ENCODE measurements at regions not wholly inside any gene's neighbourhood (a gene's known extent, or its start where the extent isn't known, plus 50 kb on each side); places are given as distances from the start of the nearest gene placed in this dataset.
"Not testable (repeated sequence)": the region's sequence is repeated elsewhere in the genome, so short reads cannot be mapped to it uniquely, and the experiment has no call there.

GRCh38 chr4:147246528-147246927 lies 234.4 kb upstream of the EDNRA start:
- not testable (repeated sequence) for H3K27me3 ChIP-seq (ENCODE audit: control insufficient read depth, insufficient read depth, low read length); H3K4me3 ChIP-seq (ENCODE audit: insufficient read depth, low read depth, low read length); H3K36me3 ChIP-seq (replicated peaks; ENCODE audit: control insufficient read depth, insufficient read depth, low read length); DNase-seq

- DNase-seq = no peak
- no peak overlapping the region for H3K4me3 ChIP-seq (ENCODE audit: insufficient read depth, low read depth, low read length)
- H3K36me3 ChIP-seq (replicated peaks; ENCODE audit: control insufficient read depth, insufficient read depth, low read length) = no peaks in the 10 kb centered on the region
- no peaks in the 10 kb centered on the region for H3K27me3 ChIP-seq (ENCODE audit: control insufficient read depth, insufficient read depth, low read length)
These were observed 233.3 kb upstream of the EDNRA start for GRCh38 chr4:147247579-147247978.

GRCh38 chr4:147250062-147250461 lies 230.8 kb upstream of the EDNRA start:
- DNase-seq = no peak
- Histone ChIP-seq H3K4me3 (ENCODE audit: insufficient read depth, low read depth, low read length) (no peak overlapping the region), H3K36me3 (replicated peaks; ENCODE audit: control insufficient read depth, insufficient read depth, low read length) (no peaks in the 10 kb centered on the region), H3K27me3 (ENCODE audit: control insufficient read depth, insufficient read depth, low read length) (no peaks in the 10 kb centered on the region)

GRCh38 chr4:147255268-147255667 lies 225.6 kb upstream of the EDNRA start:
- H3K36me3 ChIP-seq (replicated peaks; ENCODE audit: control insufficient read depth, insufficient read depth, low read length); H3K27me3 ChIP-seq (ENCODE audit: control insufficient read depth, insufficient read depth, low read length); H3K4me3 ChIP-seq (ENCODE audit: insufficient read depth, low read depth, low read length); DNase-seq: not testable (repeated sequence)

GRCh38 chr4:147259271-147259670 lies 221.6 kb upstream of the EDNRA start:
- H3K36me3 ChIP-seq (replicated peaks; ENCODE audit: control insufficient read depth, insufficient read depth, low read length); DNase-seq; H3K4me3 ChIP-seq (ENCODE audit: insufficient read depth, low read depth, low read length); H3K27me3 ChIP-seq (ENCODE audit: control insufficient read depth, insufficient read depth, low read length): not testable (repeated sequence)

GRCh38 chr4:147284256-147284835 lies 196.6 kb upstream of the EDNRA start:
- DNase-seq = no peak
- Histone ChIP-seq H3K4me3 (ENCODE audit: insufficient read depth, low read depth, low read length) (no peak overlapping the region), H3K27me3 (ENCODE audit: control insufficient read depth, insufficient read depth, low read length) (no peaks in the 10 kb centered on the region), H3K36me3 (replicated peaks; ENCODE audit: control insufficient read depth, insufficient read depth, low read length) (no peaks in the 10 kb centered on the region)

- DNase-seq = no peak
- Histone ChIP-seq H3K4me3 (ENCODE audit: insufficient read depth, low read depth, low read length) (no peak overlapping the region), H3K27me3 (ENCODE audit: control insufficient read depth, insufficient read depth, low read length) (no peaks in the 10 kb centered on the region), H3K36me3 (replicated peaks; ENCODE audit: control insufficient read depth, insufficient read depth, low read length) (no peaks in the 10 kb centered on the region)
These were observed 196.0 kb upstream of the EDNRA start for GRCh38 chr4:147284935-147285334.

GRCh38 chr4:147285751-147286150 lies 195.1 kb upstream of the EDNRA start:
- no peaks in the 10 kb centered on the region for H3K27me3 ChIP-seq (ENCODE audit: control insufficient read depth, insufficient read depth, low read length)
- DNase-seq = no peak
- H3K4me3 ChIP-seq (ENCODE audit: insufficient read depth, low read depth, low read length) = no peak overlapping the region
- H3K36me3 ChIP-seq (replicated peaks; ENCODE audit: control insufficient read depth, insufficient read depth, low read length) = no peaks in the 10 kb centered on the region

GRCh38 chr4:147286846-147287587 lies 193.9 kb upstream of the EDNRA start:
- no peaks in the 10 kb centered on the region for H3K36me3 ChIP-seq (replicated peaks; ENCODE audit: control insufficient read depth, insufficient read depth, low read length)
- H3K4me3 ChIP-seq (ENCODE audit: insufficient read depth, low read depth, low read length) = no peak overlapping the region
- no peak for DNase-seq
- H3K27me3 ChIP-seq (ENCODE audit: control insufficient read depth, insufficient read depth, low read length) = no peaks in the 10 kb centered on the region

GRCh38 chr4:147287588-147287890 lies 193.4 kb upstream of the EDNRA start:
- H3K27me3 ChIP-seq (ENCODE audit: control insufficient read depth, insufficient read depth, low read length) = no peaks in the 10 kb centered on the region
- H3K4me3 ChIP-seq (ENCODE audit: insufficient read depth, low read depth, low read length) = no peak overlapping the region
- H3K36me3 ChIP-seq (replicated peaks; ENCODE audit: control insufficient read depth, insufficient read depth, low read length) = no peaks in the 10 kb centered on the region
- DNase-seq = no peak

GRCh38 chr4:147288512-147288911 lies 192.4 kb upstream of the EDNRA start:
- Histone ChIP-seq H3K4me3 (ENCODE audit: insufficient read depth, low read depth, low read length) (no peak overlapping the region), H3K36me3 (replicated peaks; ENCODE audit: control insufficient read depth, insufficient read depth, low read length) (no peaks in the 10 kb centered on the region), H3K27me3 (ENCODE audit: control insufficient read depth, insufficient read depth, low read length) (no peaks in the 10 kb centered on the region)
- DNase-seq = no peak

GRCh38 chr4:147289181-147289580 lies 191.7 kb upstream of the EDNRA start:
- Histone ChIP-seq H3K27me3 (ENCODE audit: control insufficient read depth, insufficient read depth, low read length) (no peaks in the 10 kb centered on the region), H3K36me3 (replicated peaks; ENCODE audit: control insufficient read depth, insufficient read depth, low read length) (no peaks in the 10 kb centered on the region), H3K4me3 (ENCODE audit: insufficient read depth, low read depth, low read length) (no peak overlapping the region)
- DNase-seq = no peak

GRCh38 chr4:147292604-147293313 lies 188.1 kb upstream of the EDNRA start:
- H3K27me3 ChIP-seq (ENCODE audit: control insufficient read depth, insufficient read depth, low read length); H3K4me3 ChIP-seq (ENCODE audit: insufficient read depth, low read depth, low read length); H3K36me3 ChIP-seq (replicated peaks; ENCODE audit: control insufficient read depth, insufficient read depth, low read length); DNase-seq: not testable (repeated sequence)

GRCh38 chr4:147293314-147293677 lies 187.6 kb upstream of the EDNRA start:
- H3K36me3 ChIP-seq (replicated peaks; ENCODE audit: control insufficient read depth, insufficient read depth, low read length); DNase-seq; H3K4me3 ChIP-seq (ENCODE audit: insufficient read depth, low read depth, low read length): not testable (repeated sequence)

GRCh38 chr4:147299205-147299604 lies 181.7 kb upstream of the EDNRA start:
- no peaks in the 10 kb centered on the region for H3K27me3 ChIP-seq (ENCODE audit: control insufficient read depth, insufficient read depth, low read length)
- H3K4me3 ChIP-seq (ENCODE audit: insufficient read depth, low read depth, low read length) = no peak overlapping the region
- H3K36me3 ChIP-seq (replicated peaks; ENCODE audit: control insufficient read depth, insufficient read depth, low read length) = no peaks in the 10 kb centered on the region
- DNase-seq = no peak

More at GRCh38 chr4:147293314-147293677, 187.6 kb upstream of the EDNRA start:
- not testable (repeated sequence) for H3K27me3 ChIP-seq (ENCODE audit: control insufficient read depth, insufficient read depth, low read length)
